GM21619 (cell line): ENCODE measurements at regions not wholly inside any gene's neighbourhood (a gene's known extent, or its start where the extent isn't known, plus 50 kb on each side); places are given as distances from the start of the nearest gene placed in this dataset.

Experiments used
- ATAC-seq: cut with Tn5 transposase; IDR thresholded peaks from one replicate; pipeline ENCODE4 v1.9.1; 2021; ENCODE audit not compliant: unreplicated experiment

DNA sequence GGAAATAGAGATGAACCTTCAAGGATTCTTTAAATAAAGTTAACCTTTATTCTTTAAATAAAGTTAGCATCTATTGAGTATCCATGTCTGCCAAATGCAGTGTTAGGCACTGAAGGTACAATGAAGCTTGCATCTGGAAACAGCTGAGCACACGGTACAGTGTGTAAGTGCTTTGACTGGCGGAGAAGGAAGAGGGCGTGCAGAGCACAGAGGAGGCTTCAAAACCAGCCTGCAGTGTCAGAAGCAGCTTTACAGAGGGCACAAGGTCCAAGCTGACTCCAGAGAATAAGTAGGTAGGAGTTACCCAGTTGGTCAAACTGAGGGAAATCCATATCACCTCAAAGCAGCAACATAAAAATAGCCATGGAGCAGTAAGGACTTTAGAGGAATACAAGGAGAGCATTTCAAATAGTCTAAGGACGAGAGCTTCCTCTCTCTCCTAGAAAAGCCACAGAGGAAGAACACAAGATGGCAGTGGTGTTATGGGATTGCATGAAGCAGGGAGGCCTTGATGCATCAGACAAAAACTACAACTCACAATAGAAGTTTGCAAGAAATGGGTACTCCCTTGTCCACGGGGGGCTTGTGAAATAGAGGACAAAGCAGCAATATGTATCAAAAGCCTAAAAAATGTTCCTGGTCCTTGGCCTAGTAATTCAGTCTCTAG lies 60.3 kb upstream of the PPP2R3A start:
- ATAC-seq = no peak

DNA sequence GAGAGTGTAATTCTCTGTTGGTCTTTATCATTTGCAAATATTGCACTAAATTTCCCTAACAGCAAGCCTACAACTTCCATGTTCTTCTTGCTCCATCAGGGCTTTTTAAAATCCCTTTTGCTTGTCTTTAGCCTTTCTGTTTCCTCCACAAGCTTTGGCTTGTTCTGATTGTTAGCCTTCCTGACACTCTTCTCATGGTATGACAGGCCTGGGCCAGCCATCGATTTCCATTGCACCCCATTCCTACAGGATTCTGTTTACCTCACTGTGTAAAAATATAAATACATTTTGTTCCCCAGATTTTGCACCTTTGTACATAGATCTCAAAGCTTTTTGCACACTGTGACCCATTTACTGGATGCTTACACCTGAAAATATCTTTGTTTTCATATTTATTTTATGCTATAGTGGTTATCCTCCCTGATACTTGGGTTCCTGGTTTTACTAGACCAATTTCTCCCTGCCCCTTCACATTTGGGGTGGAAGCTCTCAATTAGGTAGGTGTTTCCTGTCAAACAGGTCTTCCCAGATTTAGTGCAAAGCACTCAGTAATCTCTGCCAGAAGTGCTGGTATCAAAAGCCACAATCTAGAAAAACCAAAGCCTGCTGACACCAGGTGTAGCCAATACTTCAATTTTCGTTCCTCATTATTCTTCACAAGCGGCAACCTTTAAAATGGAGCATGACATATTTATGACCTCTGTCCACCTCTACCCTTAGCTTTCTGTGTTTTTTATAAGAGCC lies 57.9 kb upstream of the PPP2R3A start:
- no peak for ATAC-seq

DNA sequence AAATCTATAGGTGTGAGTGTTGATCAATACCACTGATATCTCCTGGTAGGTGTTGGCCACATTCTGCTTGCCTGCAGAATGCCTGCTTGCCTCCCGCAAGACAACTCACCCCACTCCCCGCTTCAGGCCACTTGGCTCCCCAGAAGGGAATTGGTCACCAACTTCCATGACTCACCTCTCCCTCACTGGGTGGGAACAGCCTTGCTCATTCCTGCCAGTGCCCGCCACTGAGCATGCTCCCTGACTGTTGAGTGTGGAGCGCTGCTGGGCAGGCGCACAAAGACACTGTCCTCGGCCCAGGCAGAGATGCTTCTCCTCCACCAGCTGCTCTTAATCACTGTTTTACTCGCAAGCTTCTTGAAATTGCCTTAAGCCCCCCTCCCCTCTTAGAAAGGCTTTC lies 57.3 kb upstream of the PPP2R3A start:
- no peak for ATAC-seq

DNA sequence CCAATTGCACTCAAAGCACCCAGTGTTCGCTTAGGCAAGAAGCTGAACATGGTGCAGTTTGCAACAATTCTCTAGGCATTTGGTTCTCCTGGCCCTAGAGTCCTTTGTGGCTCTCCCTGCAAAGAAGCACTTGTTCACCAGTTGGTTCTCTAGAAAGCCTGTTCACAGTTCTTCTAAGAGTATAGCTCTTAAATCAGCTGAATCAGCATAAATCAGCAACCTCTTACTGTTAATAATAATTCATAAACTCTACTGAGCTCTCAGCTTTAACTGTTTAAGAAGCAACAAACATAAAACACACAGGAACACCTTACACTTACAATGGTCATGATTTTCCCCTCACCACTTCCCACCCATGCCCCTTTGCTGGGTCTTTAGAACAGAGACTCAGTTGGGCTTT lies 56.8 kb upstream of the PPP2R3A start:
- ATAC-seq = no peak

DNA sequence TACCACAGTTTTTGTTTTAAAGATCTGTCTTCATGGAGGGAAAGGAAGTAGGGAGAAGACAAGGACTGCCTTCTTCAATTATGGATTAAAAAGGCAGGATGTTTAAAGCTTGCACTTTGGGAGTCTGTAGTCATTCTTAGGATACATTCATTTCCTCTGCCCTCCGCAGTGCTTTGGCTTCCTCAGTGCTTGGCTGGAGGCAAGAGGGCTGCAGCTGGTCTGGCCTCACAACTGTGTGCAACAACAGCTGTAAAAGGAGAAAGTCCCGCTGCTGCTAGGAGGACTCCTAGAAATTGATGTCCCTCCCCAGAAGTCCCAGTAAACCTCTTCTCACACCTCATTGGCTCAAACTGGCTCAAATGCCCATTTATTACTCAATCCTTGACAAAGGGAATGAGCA lies 54.4 kb upstream of the PPP2R3A start:
- no peak for ATAC-seq

- no peak for ATAC-seq
Observed at GRCh38 chr3:135915206-135915605, 50.3 kb upstream of the PPP2R3A start.
